Psoas muscle (tissue), 7 donors: ENCODE measurements at regions not wholly inside any gene's neighbourhood (a gene's known extent, or its start where the extent isn't known, plus 50 kb on each side); places are given as distances from the start of the nearest gene placed in this dataset.

Source experiments
- ATAC-seq, 4 donors: fragments of 200-7000 bp; cut with Tn5 transposase; one replicate each; pipeline ENCODE4 v1.9.1; 2020; ENCODE audit warnings: moderate library complexity in 3 of 4, mild to moderate bottlenecking in 2 of 4
- DNase-seq, 2 donors: peaks; one replicate each; pipeline ENCODE4 v3.0.0-alpha.2; 2020
- H3K27ac ChIP-seq: fragments of 200-600 bp; one replicate; pipeline ENCODE4 v1.8.0; 2022
- H3K27me3 ChIP-seq, 3 donors: fragments of 200-600 bp in 1 of 3; one replicate each; pipeline versions ENCODE4 v1.6.1 to v1.8.0; 2013 to 2022; ENCODE audit warnings: low read length in 2 of 3, mild to moderate bottlenecking in 2 of 3, moderate library complexity in 1 of 3; ENCODE audit not compliant: insufficient read depth in 3 of 3
- H3K36me3 ChIP-seq, 2 donors: fragments of 200-600 bp in 1 of 2; one replicate each; pipeline versions ENCODE4 v1.6.1 to v1.8.0; 2013 to 2022; ENCODE audit warnings: low read depth in 1 of 2, mild to moderate bottlenecking in 1 of 2, moderate library complexity in 1 of 2; ENCODE audit not compliant: insufficient read depth in 1 of 2
- H3K4me1 ChIP-seq: fragments of 200-600 bp; one replicate; pipeline ENCODE4 v1.8.0; 2022
- H3K4me3 ChIP-seq: fragments of 200-600 bp; one replicate; pipeline ENCODE4 v1.8.0; 2022; ENCODE audit warnings: mild to moderate bottlenecking
- H3K9me3 ChIP-seq: fragments of 200-600 bp; one replicate; pipeline ENCODE4 v1.8.0; 2022
- WGBS, 3 donors: extraction: QIAGEN DNeasy Blood & Tissue Kit; methylation state at CpG; one replicate each; pipeline versions ENCODE4 v1.1.6 to v1.1.7; 2013; 5-methylcytosine and 5-hydroxymethylcytosine counted together
- intact Hi-C, 2 donors: fragments of 100-400 bp; cut with DNase I; formaldehyde crosslinking; loops; one replicate each; pipeline versions ENCODE4 v1.11.0 to v1.14.2; 2022
- TF ChIP-seq, protein P1 (sequence below): fragments of 200-600 bp; IDR thresholded peaks from one replicate; pipeline ENCODE4 v1.8.0; 2022; ENCODE audit warnings: antibody characterized with exemption
- donor health status: healthy with polysubstance abuse.
- donor health status: DM: no; HTN: no; CAD: no; lungs with moderate emphysema.
- donor health status: Bipolar disorder and iron deficiency.
- donor health status: healthy.
- donor health status: DM: yes; HTN: yes; CAD: no.
- donor health status: DM: no; HTN: no; CAD: no.
- donor health status: DM: yes; HTN: yes; CAD: no.

GRCh38 chr1:68324316-68324715 lies 92.0 kb upstream of the WLS start:
- ATAC-seq (no peak), DNase-seq (no peak)
- WGBS, 3 donors: 91 to 96% (median 93%) methylated on average over 2 of the region's 2 CpGs
- H3K4me1 ChIP-seq: no peaks in the 10 kb centered on the region
- H3K36me3 ChIP-seq: no peaks in the 10 kb centered on the region
- TF ChIP-seq, protein P1, sequence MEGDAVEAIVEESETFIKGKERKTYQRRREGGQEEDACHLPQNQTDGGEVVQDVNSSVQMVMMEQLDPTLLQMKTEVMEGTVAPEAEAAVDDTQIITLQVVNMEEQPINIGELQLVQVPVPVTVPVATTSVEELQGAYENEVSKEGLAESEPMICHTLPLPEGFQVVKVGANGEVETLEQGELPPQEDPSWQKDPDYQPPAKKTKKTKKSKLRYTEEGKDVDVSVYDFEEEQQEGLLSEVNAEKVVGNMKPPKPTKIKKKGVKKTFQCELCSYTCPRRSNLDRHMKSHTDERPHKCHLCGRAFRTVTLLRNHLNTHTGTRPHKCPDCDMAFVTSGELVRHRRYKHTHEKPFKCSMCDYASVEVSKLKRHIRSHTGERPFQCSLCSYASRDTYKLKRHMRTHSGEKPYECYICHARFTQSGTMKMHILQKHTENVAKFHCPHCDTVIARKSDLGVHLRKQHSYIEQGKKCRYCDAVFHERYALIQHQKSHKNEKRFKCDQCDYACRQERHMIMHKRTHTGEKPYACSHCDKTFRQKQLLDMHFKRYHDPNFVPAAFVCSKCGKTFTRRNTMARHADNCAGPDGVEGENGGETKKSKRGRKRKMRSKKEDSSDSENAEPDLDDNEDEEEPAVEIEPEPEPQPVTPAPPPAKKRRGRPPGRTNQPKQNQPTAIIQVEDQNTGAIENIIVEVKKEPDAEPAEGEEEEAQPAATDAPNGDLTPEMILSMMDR: no peak
- H3K9me3 ChIP-seq: no peaks in the 10 kb centered on the region
- H3K4me3 ChIP-seq: no peak overlapping the region
- H3K27me3 ChIP-seq: no peaks in the 10 kb centered on the region
- no peak overlapping the region for H3K27ac ChIP-seq
- intact Hi-C loops: loop anchor here (5.0 kb wide), 2 partner anchors 92 to 207 kb away; partner anchors contain the start of gene WLS (in 1 of the 2)

DNA sequence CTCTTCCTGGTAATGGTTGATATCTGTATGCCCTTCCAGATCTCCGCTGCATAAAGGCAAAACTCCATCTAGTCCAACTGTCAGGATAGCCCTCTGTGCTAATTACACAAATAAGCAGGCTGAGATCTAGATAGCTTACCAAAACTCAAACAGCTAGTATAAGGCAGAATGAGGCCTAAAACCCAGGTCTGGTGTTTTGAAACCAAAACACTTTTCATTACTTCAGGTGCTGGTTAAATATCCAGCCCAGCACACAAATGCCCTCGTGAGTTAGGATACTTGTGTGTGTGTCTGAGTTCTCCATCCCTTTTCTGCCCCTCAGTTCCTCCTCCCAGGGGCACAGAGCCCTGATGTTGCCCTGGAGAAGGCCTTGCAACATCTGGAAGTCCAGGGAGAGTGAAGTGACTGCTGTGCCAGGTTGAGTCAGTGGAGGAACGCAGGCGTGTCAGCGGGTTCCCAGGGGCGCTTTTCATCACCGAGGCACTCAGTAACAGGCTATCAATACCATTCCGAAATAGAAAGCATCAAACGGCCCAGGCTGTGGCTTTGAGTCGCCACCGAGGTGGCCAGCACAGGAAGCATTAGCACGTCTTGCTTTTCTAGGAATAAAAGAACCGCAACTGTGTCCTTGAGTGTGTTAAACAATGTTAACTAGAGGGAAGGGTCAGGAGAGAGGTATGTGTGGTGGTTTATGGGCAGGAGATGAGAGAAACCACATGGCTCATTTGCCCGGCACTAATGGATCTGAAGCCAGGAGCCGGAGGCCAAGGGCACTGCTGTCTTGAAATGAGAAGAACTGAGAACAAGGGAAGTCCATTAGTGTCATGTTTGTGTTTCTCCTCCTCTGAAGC lies 90.7 kb upstream of the WLS start:
- DNase-seq: peak; percentile 69 to 84

DNA sequence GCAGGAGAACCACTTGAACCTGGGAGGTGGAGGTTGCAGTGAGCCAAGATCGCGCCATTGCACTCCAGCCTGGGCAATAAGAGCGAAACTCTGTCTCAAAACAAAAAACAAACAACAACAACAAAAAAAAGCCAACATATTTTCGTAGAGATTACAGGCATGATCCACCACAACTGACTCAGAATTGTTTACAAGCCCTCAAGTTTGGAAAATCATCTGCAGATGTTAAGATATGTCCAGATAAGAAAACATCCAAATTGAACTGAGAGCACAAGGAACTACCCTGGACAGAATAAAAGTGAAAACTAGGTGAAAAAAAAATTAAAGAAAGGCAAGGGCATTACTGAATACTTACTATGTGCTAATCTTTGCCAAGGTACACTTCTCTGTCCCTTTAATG lies 89.8 kb upstream of the WLS start:
- intact Hi-C loops: loop anchor here (5.0 kb wide), 2 partner anchors 90 to 205 kb away; partner anchors contain the start of gene WLS (in 1 of the 2)
- WGBS, 3 donors: 90 to 97% (median 92%) methylated on average over 4 of the region's 4 CpGs
- Histone ChIP-seq H3K9me3 (no peaks in the 10 kb centered on the region), H3K27ac (no peak overlapping the region), H3K4me1 (no peaks in the 10 kb centered on the region), H3K4me3 (no peak overlapping the region), H3K36me3 (no peaks in the 10 kb centered on the region), H3K27me3 (no peaks in the 10 kb centered on the region)
- no peak for ATAC-seq
- TF ChIP-seq, protein P1: no peak
- no peak for DNase-seq

More for the DNA sequence above, 90.7 kb upstream of the WLS start:
- Histone ChIP-seq H3K4me1 (no peaks in the 10 kb centered on the region), H3K4me3 (no peak overlapping the region), H3K36me3 (no peaks in the 10 kb centered on the region), H3K27ac (no peak overlapping the region), H3K9me3 (no peaks in the 10 kb centered on the region), H3K27me3 (no peaks in the 10 kb centered on the region)
- intact Hi-C loops: loop anchor here (1.0 to 5.0 kb wide), 3 partner anchors 91 to 206 kb away; partner anchors contain the start of gene WLS (in 1 of the 2)
- TF ChIP-seq, protein P1: no peak
- 54 to 67% (median 65%) methylated on average over 15 of the region's 15 CpGs for WGBS, 3 donors
- ATAC-seq: peak in 3 of 4 donors; percentile 70 to 86 (median 72)

DNA sequence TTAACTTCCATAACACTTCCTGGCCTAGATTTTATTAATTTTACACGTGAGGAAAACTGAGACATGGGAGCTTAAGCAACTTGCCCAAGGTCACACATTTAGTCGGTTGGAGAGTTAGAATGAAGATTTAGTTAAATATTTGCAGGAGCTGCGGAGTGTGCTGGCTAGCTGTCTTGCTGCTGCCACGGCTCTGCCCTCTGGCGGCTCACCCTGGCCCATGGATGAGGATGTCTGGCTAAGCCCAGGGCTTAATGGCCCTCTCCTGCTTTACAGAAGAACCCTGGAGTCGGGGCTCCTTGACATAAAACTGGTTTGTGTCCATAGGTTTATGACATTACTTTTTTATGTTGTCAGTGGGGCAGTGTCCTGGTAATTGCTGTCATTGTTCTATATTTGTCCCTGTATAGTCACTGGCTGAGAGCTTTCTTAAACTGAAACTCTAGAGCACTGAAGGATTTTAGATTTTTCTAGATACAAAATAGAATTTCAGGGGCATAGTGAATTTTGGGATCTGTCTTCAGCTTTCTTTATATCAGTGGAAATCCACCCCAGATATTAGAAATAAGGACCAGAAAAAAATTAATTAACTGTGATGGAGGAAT lies 88.9 kb upstream of the WLS start:
- ATAC-seq (peak; percentile 76 to 96 (median 86)), DNase-seq (peak; percentile 44 to 72)
- Histone ChIP-seq H3K36me3 (no peaks in the 10 kb centered on the region), H3K27me3 (no peaks in the 10 kb centered on the region), H3K4me1 (no peaks in the 10 kb centered on the region), H3K4me3 (no peak overlapping the region), H3K9me3 (no peaks in the 10 kb centered on the region), H3K27ac (no peak overlapping the region)
- 17 to 30% (median 18%) methylated on average over 6 of the region's 6 CpGs for WGBS, 3 donors
- intact Hi-C loops: loop anchor here (5.0 kb wide), 2 partner anchors 89 to 204 kb away; partner anchors contain the start of gene WLS (in 1 of the 2)
- TF ChIP-seq, protein P1: peak; percentile 70
